ENCODE measurements at regions not wholly inside any gene's neighbourhood (a gene's known extent, or its start where the extent isn't known, plus 50 kb on each side); places are given as distances from the start of the nearest gene placed in this dataset.

GRCh38 chr9:23464275-23464674 lies 361.8 kb downstream of the ELAVL2 start:
- Mint-ChIP-seq H3K27ac (ENCODE audit: unreplicated experiment) (no peak overlapping the region), H3K36me3 (ENCODE audit: unreplicated experiment) (no peaks in the 10 kb centered on the region)

DNA sequence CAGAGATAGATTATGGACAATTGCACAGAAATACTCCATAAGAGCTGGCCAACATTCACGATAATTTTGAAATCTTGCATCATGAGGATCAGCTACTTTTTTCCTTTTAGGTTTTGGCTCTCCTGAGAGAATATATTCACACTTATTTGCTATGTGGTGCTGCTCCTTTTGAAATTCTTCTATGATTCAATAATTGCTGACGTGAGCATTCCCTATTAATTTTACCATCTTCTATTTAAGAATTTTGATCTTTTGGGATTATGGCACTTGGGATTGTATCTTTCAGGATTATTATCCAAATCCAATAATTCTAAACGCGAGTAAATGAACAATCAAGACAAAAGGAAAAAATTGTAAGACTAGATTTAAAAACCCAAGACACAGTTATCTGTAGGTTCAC lies 358.8 kb downstream of the ELAVL2 start:
- Mint-ChIP-seq H3K9me3 (ENCODE audit: unreplicated experiment) (peaks cover 3% of the 10 kb centered on the region), H3K27me3 (ENCODE audit: unreplicated experiment) (no peaks in the 10 kb centered on the region), H3K4me3 (ENCODE audit: unreplicated experiment) (no peak overlapping the region), H3K27ac (ENCODE audit: unreplicated experiment) (no peak overlapping the region), H3K4me1 (ENCODE audit: unreplicated experiment) (no peaks in the 10 kb centered on the region), H3K36me3 (ENCODE audit: unreplicated experiment) (no peaks in the 10 kb centered on the region)
- TF ChIP-seq, protein P1, sequence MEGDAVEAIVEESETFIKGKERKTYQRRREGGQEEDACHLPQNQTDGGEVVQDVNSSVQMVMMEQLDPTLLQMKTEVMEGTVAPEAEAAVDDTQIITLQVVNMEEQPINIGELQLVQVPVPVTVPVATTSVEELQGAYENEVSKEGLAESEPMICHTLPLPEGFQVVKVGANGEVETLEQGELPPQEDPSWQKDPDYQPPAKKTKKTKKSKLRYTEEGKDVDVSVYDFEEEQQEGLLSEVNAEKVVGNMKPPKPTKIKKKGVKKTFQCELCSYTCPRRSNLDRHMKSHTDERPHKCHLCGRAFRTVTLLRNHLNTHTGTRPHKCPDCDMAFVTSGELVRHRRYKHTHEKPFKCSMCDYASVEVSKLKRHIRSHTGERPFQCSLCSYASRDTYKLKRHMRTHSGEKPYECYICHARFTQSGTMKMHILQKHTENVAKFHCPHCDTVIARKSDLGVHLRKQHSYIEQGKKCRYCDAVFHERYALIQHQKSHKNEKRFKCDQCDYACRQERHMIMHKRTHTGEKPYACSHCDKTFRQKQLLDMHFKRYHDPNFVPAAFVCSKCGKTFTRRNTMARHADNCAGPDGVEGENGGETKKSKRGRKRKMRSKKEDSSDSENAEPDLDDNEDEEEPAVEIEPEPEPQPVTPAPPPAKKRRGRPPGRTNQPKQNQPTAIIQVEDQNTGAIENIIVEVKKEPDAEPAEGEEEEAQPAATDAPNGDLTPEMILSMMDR (IDR thresholded peaks at IDR 0.05), result no peak
- DNase-seq (ENCODE audit: extremely low spot score, unreplicated experiment), result no peak

More at GRCh38 chr9:23464275-23464674, 361.8 kb downstream of the ELAVL2 start:
- no peaks in the 10 kb centered on the region for H3K4me1 Mint-ChIP-seq (ENCODE audit: unreplicated experiment)
- H3K27me3 Mint-ChIP-seq (ENCODE audit: unreplicated experiment), result no peaks in the 10 kb centered on the region
- no peaks in the 10 kb centered on the region for H3K9me3 Mint-ChIP-seq (ENCODE audit: unreplicated experiment)
- TF ChIP-seq, protein P1 (IDR thresholded peaks at IDR 0.05), result no peak
- H3K4me3 Mint-ChIP-seq (ENCODE audit: unreplicated experiment), result no peak overlapping the region
- DNase-seq (ENCODE audit: extremely low spot score, unreplicated experiment), result no peak

- TF ChIP-seq, protein P1 (IDR thresholded peaks at IDR 0.05), result no peak
- DNase-seq (ENCODE audit: extremely low spot score, unreplicated experiment), result no peak
- H3K9me3 Mint-ChIP-seq (ENCODE audit: unreplicated experiment), result no peaks in the 10 kb centered on the region
- no peak overlapping the region for H3K27ac Mint-ChIP-seq (ENCODE audit: unreplicated experiment)
- H3K4me3 Mint-ChIP-seq (ENCODE audit: unreplicated experiment), result no peak overlapping the region
- no peaks in the 10 kb centered on the region for H3K4me1 Mint-ChIP-seq (ENCODE audit: unreplicated experiment)
- H3K27me3 Mint-ChIP-seq (ENCODE audit: unreplicated experiment), result no peaks in the 10 kb centered on the region
- H3K36me3 Mint-ChIP-seq (ENCODE audit: unreplicated experiment), result no peaks in the 10 kb centered on the region
These were observed 348.1 kb downstream of the ELAVL2 start for GRCh38 chr9:23477908-23478307.

DNA sequence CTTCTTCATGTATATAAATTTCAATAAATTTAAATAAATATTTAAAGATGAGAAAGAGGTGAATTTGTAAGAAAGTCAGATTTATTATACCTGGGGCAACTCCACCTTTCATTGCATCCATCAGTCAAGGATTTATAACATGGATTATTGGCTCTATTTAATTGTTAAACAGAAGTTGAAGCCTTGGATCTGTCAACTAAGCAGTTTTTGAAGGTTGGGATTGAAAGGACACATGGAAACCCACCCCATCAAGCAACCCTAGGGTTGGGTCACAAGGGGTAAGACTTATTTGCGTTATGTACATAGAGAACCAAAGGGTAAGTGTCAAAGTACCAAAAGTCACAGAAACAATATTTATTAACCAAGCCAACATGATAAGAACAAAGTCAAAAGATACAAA lies 342.5 kb downstream of the ELAVL2 start:
- H3K27ac Mint-ChIP-seq (ENCODE audit: unreplicated experiment), result no peak overlapping the region
- TF ChIP-seq, protein P1 (IDR thresholded peaks at IDR 0.05), result no peak
- H3K9me3 Mint-ChIP-seq (ENCODE audit: unreplicated experiment), result no peaks in the 10 kb centered on the region
- H3K4me1 Mint-ChIP-seq (ENCODE audit: unreplicated experiment), result no peaks in the 10 kb centered on the region
- H3K36me3 Mint-ChIP-seq (ENCODE audit: unreplicated experiment), result no peaks in the 10 kb centered on the region
- DNase-seq (ENCODE audit: extremely low spot score, unreplicated experiment), result no peak
- H3K4me3 Mint-ChIP-seq (ENCODE audit: unreplicated experiment), result no peak overlapping the region
- H3K27me3 Mint-ChIP-seq (ENCODE audit: unreplicated experiment), result no peaks in the 10 kb centered on the region

GRCh38 chr9:23492126-23493002 lies 333.7 kb downstream of the ELAVL2 start:
- Mint-ChIP-seq H3K9me3 (ENCODE audit: unreplicated experiment) (no peaks in the 10 kb centered on the region), H3K36me3 (ENCODE audit: unreplicated experiment) (no peaks in the 10 kb centered on the region), H3K27me3 (ENCODE audit: unreplicated experiment) (peaks cover 3% of the 10 kb centered on the region), H3K4me3 (ENCODE audit: unreplicated experiment) (no peak overlapping the region), H3K4me1 (ENCODE audit: unreplicated experiment) (no peaks in the 10 kb centered on the region), H3K27ac (ENCODE audit: unreplicated experiment) (no peak overlapping the region)
- DNase-seq (ENCODE audit: extremely low spot score, unreplicated experiment), result no peak
- TF ChIP-seq, protein P1 (IDR thresholded peaks at IDR 0.05), result peak; percentile 66

Measured in osteocyte (in vitro differentiated cells).